ENCODE measurements at regions not wholly inside any gene's neighbourhood (a gene's known extent, or its start where the extent isn't known, plus 50 kb on each side); places are given as distances from the start of the nearest gene placed in this dataset.

- Histone ChIP-seq H3K4me3 (no peak overlapping the region), H3K27ac (no peak overlapping the region)
- DNase-seq (ENCODE audit: low spot score), result no peak
- no peak for TF ChIP-seq CTCF (IDR thresholded peaks at IDR 0.05)
Observed at GRCh38 chrX:776061-776460, 145.5 kb downstream of the SHOX start.

GRCh38 chrX:774536-774935 is 143.9 kb downstream of the SHOX start:
- no peak overlapping the region for H3K4me3 ChIP-seq
- no peak for TF ChIP-seq CTCF (IDR thresholded peaks at IDR 0.05)
- peak; percentile 24 for DNase-seq (ENCODE audit: low spot score)
- H3K27ac ChIP-seq, result no peak overlapping the region

- TF ChIP-seq CTCF (IDR thresholded peaks at IDR 0.05), result no peak
- Histone ChIP-seq H3K4me3 (no peak overlapping the region), H3K27ac (no peak overlapping the region)
- peak; percentile 21 for DNase-seq (ENCODE audit: low spot score)
Observed at GRCh38 chrX:773292-774025, 142.9 kb downstream of the SHOX start.

GRCh38 chrX:771536-771935 is 140.9 kb downstream of the SHOX start:
- Histone ChIP-seq H3K27ac (no peak overlapping the region), H3K4me3 (no peak overlapping the region)
- TF ChIP-seq CTCF (IDR thresholded peaks at IDR 0.05), result no peak
- DNase-seq (ENCODE audit: low spot score), result peak; percentile 52

- no peak for TF ChIP-seq CTCF (IDR thresholded peaks at IDR 0.05)
- Histone ChIP-seq H3K27ac (no peak overlapping the region), H3K4me3 (no peak overlapping the region)
- DNase-seq (ENCODE audit: low spot score), result peak; percentile 14
Observed at GRCh38 chrX:769796-770195, 139.2 kb downstream of the SHOX start.

GRCh38 chrX:768596-768995 is 138.0 kb downstream of the SHOX start:
- Histone ChIP-seq H3K4me3 (no peak overlapping the region), H3K27ac (no peak overlapping the region)
- no peak for DNase-seq (ENCODE audit: low spot score)
- TF ChIP-seq CTCF (IDR thresholded peaks at IDR 0.05), result no peak

- Histone ChIP-seq H3K27ac (no peak overlapping the region), H3K4me3 (no peak overlapping the region)
- TF ChIP-seq CTCF (IDR thresholded peaks at IDR 0.05), result no peak
- no peak for DNase-seq (ENCODE audit: low spot score)
Observed at GRCh38 chrX:758917-759316, 128.3 kb downstream of the SHOX start.

Data from coronary artery (tissue), 2 donors.